Neural cell (in vitro differentiated cells): ENCODE measurements at regions not wholly inside any gene's neighbourhood (a gene's known extent, or its start where the extent isn't known, plus 50 kb on each side); places are given as distances from the start of the nearest gene placed in this dataset.

ENCODE experiments used
- H2AFZ ChIP-seq: fragments of 200-600, 300-800 bp; sonication (generic), shearing (Covaris generic); 2 replicates; pipeline ENCODE4 v1.6.0; 2014; ENCODE audit warnings: low read depth, mild to moderate bottlenecking, antibody characterized with exemption, low read length, moderate library complexity
- H3F3A ChIP-seq: fragments of 200-600 bp; shearing (Covaris generic); 2 replicates; pipeline ENCODE4 v1.6.1; 2016; ENCODE audit warnings: mild to moderate bottlenecking, moderate library complexity, mixed read lengths, antibody characterized with exemption, low read length; ENCODE audit not compliant: insufficient read depth, poor library complexity, severe bottlenecking
- H3K27ac ChIP-seq: fragments of 200-600, 300-800 bp; sonication (generic), shearing (Covaris generic); 2 replicates; pipeline ENCODE4 v1.5.1; 2014; ENCODE audit warnings: mild to moderate bottlenecking, low read length, moderate library complexity
- H3K27me3 ChIP-seq: fragments of 300-800, 200-600 bp; sonication (generic), shearing (Covaris generic); 2 replicates; pipeline ENCODE4 v1.6.0; 2014; ENCODE audit warnings: mild to moderate bottlenecking, low read depth, low read length, moderate library complexity; ENCODE audit not compliant: insufficient read depth
- H3K36me3 ChIP-seq: fragments of 300-800, 200-600 bp; sonication (generic), shearing (Covaris generic); 2 replicates; pipeline ENCODE4 v1.5.1; 2014; ENCODE audit warnings: mild to moderate bottlenecking, antibody characterized with exemption, low read length, moderate library complexity; ENCODE audit not compliant: insufficient read depth
- H3K4me2 ChIP-seq: fragments of 300-800, 200-600 bp; sonication (generic), shearing (Covaris generic); 2 replicates; pipeline ENCODE4 v1.6.0; 2014; ENCODE audit warnings: mild to moderate bottlenecking, low read length
- H3K4me3 ChIP-seq: fragments of 300-800, 200-600 bp; sonication (generic), shearing (Covaris generic); 2 replicates; pipeline ENCODE4 v1.5.1; 2014; ENCODE audit warnings: mild to moderate bottlenecking, low read length, moderate library complexity
- H3K79me2 ChIP-seq: fragments of 200-600 bp; shearing (Covaris generic); replicated peaks from 2 replicates; pipeline ENCODE4 v1.6.0; 2014; ENCODE audit warnings: mild to moderate bottlenecking, low read length, moderate library complexity; ENCODE audit not compliant: insufficient read depth
- H3K9ac ChIP-seq: fragments of 300-800, 200-600 bp; sonication (generic), shearing (Covaris generic); 2 replicates; pipeline ENCODE4 v1.6.1; 2016; ENCODE audit warnings: mild to moderate bottlenecking, low read length, mixed read lengths
- H3K9me2 ChIP-seq: fragments of 200-600 bp; shearing (Covaris generic); 2 replicates; pipeline ENCODE4 v1.6.1; 2016; ENCODE audit warnings: mild to moderate bottlenecking, low read length, mixed read lengths; ENCODE audit not compliant: insufficient read depth
- H3K9me3 ChIP-seq: fragments of 200-600, 300-800 bp; sonication (generic), shearing (Covaris generic); 2 replicates; pipeline ENCODE4 v1.6.1; 2016; ENCODE audit warnings: mild to moderate bottlenecking, mixed run types, low read length, moderate library complexity, mixed read lengths
- H4K20me1 ChIP-seq: fragments of 200-600 bp; shearing (Covaris generic); 2 replicates; pipeline ENCODE4 v1.6.1; 2016; ENCODE audit warnings: mild to moderate bottlenecking, mixed run types; ENCODE audit not compliant: insufficient read depth
- CTCF ChIP-seq: fragments of 450-650 bp; IDR thresholded peaks from 2 replicates; pipeline ENCODE4 v1.5.1; 2014; ENCODE audit warnings: antibody characterized with exemption, mild to moderate bottlenecking, moderate library complexity; ENCODE audit not compliant: poor library complexity, severe bottlenecking
- EP300 ChIP-seq: fragments of 450-650 bp; conservative IDR thresholded peaks from 2 replicates; pipeline ENCODE4 v1.6.1; 2014; ENCODE audit warnings: antibody characterized with exemption, mild to moderate bottlenecking, moderate library complexity; ENCODE audit not compliant: poor library complexity, severe bottlenecking
- EZH2 ChIP-seq: fragments of 200-600, 300-800 bp; shearing (Covaris generic), sonication (generic); IDR thresholded peaks from 2 replicates; pipeline ENCODE4 v1.6.1; 2014; ENCODE audit warnings: antibody characterized with exemption, low read length, borderline replicate concordance, mild to moderate bottlenecking; ENCODE audit not compliant: insufficient read depth, poor library complexity, severe bottlenecking
- MXI1 ChIP-seq: fragments of 450-650 bp; conservative IDR thresholded peaks from 2 replicates; pipeline ENCODE4 v1.6.1; 2014; ENCODE audit warnings: antibody characterized with exemption, mild to moderate bottlenecking; ENCODE audit not compliant: poor library complexity, severe bottlenecking
- POLR2AphosphoS5 ChIP-seq: IDR thresholded peaks from 2 replicates; pipeline ENCODE4 v1.6.1; 2012
- RAD21 ChIP-seq: fragments of 450-650 bp; conservative IDR thresholded peaks from 2 replicates; pipeline ENCODE4 v1.6.1; 2014; ENCODE audit warnings: antibody characterized with exemption, mild to moderate bottlenecking, moderate library complexity
- SMC3 ChIP-seq: fragments of 450-650 bp; conservative IDR thresholded peaks from 2 replicates; pipeline ENCODE4 v1.6.1; 2014; ENCODE audit warnings: antibody characterized with exemption, mild to moderate bottlenecking, moderate library complexity; ENCODE audit not compliant: poor library complexity
- TAF1 ChIP-seq: IDR thresholded peaks from 2 replicates; pipeline ENCODE4 v1.6.1; 2012; ENCODE audit warnings: low read depth
- TF ChIP-seq, protein P1 (sequence below): IDR thresholded peaks from 2 replicates; pipeline ENCODE4 v1.6.1; 2012; ENCODE audit warnings: borderline replicate concordance

DNA sequence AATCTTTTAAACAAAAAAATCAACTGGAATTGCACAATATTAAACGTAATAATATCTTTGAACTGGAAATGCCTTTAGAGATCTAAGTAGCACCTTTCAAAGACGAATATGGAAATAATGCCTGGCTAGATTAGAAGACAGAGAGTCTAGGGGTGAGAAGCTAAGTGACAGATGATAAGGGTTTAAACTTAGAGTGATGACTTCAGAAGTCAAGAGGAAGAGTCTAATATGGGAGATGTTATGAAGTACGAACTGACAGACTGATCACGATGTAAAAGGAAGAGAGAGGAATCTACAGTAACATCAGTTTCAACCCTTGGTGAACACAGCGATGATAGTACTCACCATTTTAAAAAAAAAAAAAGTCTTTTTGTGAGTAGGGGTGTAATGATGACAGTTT lies 57.9 kb downstream of the HINT1 start:
- Histone ChIP-seq H3K79me2 (no peaks in the 10 kb centered on the region), H3K27ac (no peak overlapping the region), H3K9ac (no peak overlapping the region), H3F3A (no peaks in the 10 kb centered on the region), H3K4me2 (no peak overlapping the region), H2AFZ (no peak overlapping the region), H3K27me3 (no peaks in the 10 kb centered on the region), H3K36me3 (no peaks in the 10 kb centered on the region), H4K20me1 (no peaks in the 10 kb centered on the region), H3K9me2 (no peaks in the 10 kb centered on the region), H3K9me3 (no peaks in the 10 kb centered on the region), H3K4me3 (no peak overlapping the region)
- no peak for TF ChIP-seq TAF1
- TF ChIP-seq EZH2 = no peak
- no peak for TF ChIP-seq SMC3
- no peak for TF ChIP-seq CTCF
- no peak for TF ChIP-seq RAD21
- no peak for TF ChIP-seq POLR2AphosphoS5

GRCh38 chr5:131104169-131104808 lies 60.8 kb downstream of the HINT1 start:
- H3F3A ChIP-seq = no peaks in the 10 kb centered on the region
- TF ChIP-seq SMC3 (no peak), TAF1 (no peak), EZH2 (no peak), RAD21 (no peak), MXI1 (no peak), POLR2AphosphoS5 (no peak), EP300 (no peak), CTCF (no peak)
- TF ChIP-seq, protein P1, sequence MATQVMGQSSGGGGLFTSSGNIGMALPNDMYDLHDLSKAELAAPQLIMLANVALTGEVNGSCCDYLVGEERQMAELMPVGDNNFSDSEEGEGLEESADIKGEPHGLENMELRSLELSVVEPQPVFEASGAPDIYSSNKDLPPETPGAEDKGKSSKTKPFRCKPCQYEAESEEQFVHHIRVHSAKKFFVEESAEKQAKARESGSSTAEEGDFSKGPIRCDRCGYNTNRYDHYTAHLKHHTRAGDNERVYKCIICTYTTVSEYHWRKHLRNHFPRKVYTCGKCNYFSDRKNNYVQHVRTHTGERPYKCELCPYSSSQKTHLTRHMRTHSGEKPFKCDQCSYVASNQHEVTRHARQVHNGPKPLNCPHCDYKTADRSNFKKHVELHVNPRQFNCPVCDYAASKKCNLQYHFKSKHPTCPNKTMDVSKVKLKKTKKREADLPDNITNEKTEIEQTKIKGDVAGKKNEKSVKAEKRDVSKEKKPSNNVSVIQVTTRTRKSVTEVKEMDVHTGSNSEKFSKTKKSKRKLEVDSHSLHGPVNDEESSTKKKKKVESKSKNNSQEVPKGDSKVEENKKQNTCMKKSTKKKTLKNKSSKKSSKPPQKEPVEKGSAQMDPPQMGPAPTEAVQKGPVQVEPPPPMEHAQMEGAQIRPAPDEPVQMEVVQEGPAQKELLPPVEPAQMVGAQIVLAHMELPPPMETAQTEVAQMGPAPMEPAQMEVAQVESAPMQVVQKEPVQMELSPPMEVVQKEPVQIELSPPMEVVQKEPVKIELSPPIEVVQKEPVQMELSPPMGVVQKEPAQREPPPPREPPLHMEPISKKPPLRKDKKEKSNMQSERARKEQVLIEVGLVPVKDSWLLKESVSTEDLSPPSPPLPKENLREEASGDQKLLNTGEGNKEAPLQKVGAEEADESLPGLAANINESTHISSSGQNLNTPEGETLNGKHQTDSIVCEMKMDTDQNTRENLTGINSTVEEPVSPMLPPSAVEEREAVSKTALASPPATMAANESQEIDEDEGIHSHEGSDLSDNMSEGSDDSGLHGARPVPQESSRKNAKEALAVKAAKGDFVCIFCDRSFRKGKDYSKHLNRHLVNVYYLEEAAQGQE = no peak
- no peak overlapping the region for H2AFZ ChIP-seq
- no peaks in the 10 kb centered on the region for H3K79me2 ChIP-seq
- no peaks in the 10 kb centered on the region for H4K20me1 ChIP-seq
- H3K9ac ChIP-seq = no peak overlapping the region
- no peaks in the 10 kb centered on the region for H3K9me3 ChIP-seq
- no peaks in the 10 kb centered on the region for H3K9me2 ChIP-seq
- H3K4me3 ChIP-seq = no peak overlapping the region
- H3K4me2 ChIP-seq = no peak overlapping the region
- H3K27me3 ChIP-seq = no peaks in the 10 kb centered on the region
- no peaks in the 10 kb centered on the region for H3K36me3 ChIP-seq
- H3K27ac ChIP-seq = no peak overlapping the region
